OCI-LY3 (cell line): ENCODE measurements at regions not wholly inside any gene's neighbourhood (a gene's known extent, or its start where the extent isn't known, plus 50 kb on each side); places are given as distances from the start of the nearest gene placed in this dataset.
A peak's percentile ranks its signal among the peaks of the same experiment; 100 is the strongest.

ENCODE experiments used
- H2AFZ ChIP-seq: fragments of 200-600, 300-600 bp; shearing (Covaris generic); 2 replicates; pipeline ENCODE4 v1.6.0; 2014; ENCODE audit warnings: antibody characterized with exemption, low read depth, low read length
- H3K27ac ChIP-seq: fragments of 200-600, 300-600 bp; sonication (generic); 2 replicates; pipeline ENCODE4 v1.5.1; 2014; ENCODE audit warnings: mild to moderate bottlenecking, low read length, moderate library complexity, mixed read lengths
- H3K27me3 ChIP-seq: fragments of 200-600, 300-600 bp; sonication (generic); 2 replicates; pipeline ENCODE4 v1.6.1; 2014; ENCODE audit warnings: low read depth, low read length, mixed read lengths
- H3K36me3 ChIP-seq: fragments of 200-600, 300-600 bp; sonication (generic); replicated peaks from 2 replicates; pipeline ENCODE3; 2014; ENCODE audit warnings: low read depth, low read length, mixed read lengths
- H3K4me1 ChIP-seq: fragments of 300-600, 200-600 bp; sonication (generic); 2 replicates; pipeline ENCODE4 v1.6.1; 2014; ENCODE audit warnings: low read length, mixed read lengths
- H3K4me2 ChIP-seq: fragments of 200-600, 300-600 bp; sonication (generic); 2 replicates; pipeline ENCODE4 v1.6.1; 2014; ENCODE audit warnings: low read length, mixed read lengths
- H3K4me3 ChIP-seq: fragments of 300-600, 200-600 bp; sonication (generic); 2 replicates; pipeline ENCODE4 v1.5.1; 2014; ENCODE audit warnings: antibody characterized with exemption, mild to moderate bottlenecking, low read length, moderate library complexity
- H3K79me2 ChIP-seq: fragments of 300-600, 200-600 bp; shearing (Covaris generic); 2 replicates; pipeline ENCODE4 v1.6.1; 2014; ENCODE audit warnings: mild to moderate bottlenecking, low read length, mixed read lengths
- H3K9ac ChIP-seq: fragments of 300-600, 200-600 bp; shearing (Covaris generic); 2 replicates; pipeline ENCODE4 v1.6.0; 2014; ENCODE audit warnings: mild to moderate bottlenecking, low read length, moderate library complexity
- H3K9me3 ChIP-seq: fragments of 200-600, 300-600 bp; shearing (Covaris generic); 2 replicates; pipeline ENCODE4 v1.6.1; 2014; ENCODE audit warnings: low read length, mixed read lengths; ENCODE audit not compliant: insufficient read depth
- H4K20me1 ChIP-seq: fragments of 200-600, 300-600 bp; sonication (generic); 2 replicates; pipeline ENCODE4 v1.6.1; 2016; ENCODE audit warnings: low read length, mixed read lengths; ENCODE audit not compliant: insufficient read depth
- EZH2phosphoT487 ChIP-seq: fragments of 200-600 bp; shearing (Covaris generic); IDR thresholded peaks from 2 replicates; pipeline ENCODE4 v1.6.1; 2018; ENCODE audit warnings: antibody characterized with exemption, mixed run types, low read depth
- TF ChIP-seq, protein P1 (sequence below): fragments of 200-600, 300-600 bp; sonication (generic); IDR thresholded peaks from 2 replicates; pipeline ENCODE4 v1.5.1; 2014; ENCODE audit warnings: antibody characterized with exemption, low read length, low read depth

DNA sequence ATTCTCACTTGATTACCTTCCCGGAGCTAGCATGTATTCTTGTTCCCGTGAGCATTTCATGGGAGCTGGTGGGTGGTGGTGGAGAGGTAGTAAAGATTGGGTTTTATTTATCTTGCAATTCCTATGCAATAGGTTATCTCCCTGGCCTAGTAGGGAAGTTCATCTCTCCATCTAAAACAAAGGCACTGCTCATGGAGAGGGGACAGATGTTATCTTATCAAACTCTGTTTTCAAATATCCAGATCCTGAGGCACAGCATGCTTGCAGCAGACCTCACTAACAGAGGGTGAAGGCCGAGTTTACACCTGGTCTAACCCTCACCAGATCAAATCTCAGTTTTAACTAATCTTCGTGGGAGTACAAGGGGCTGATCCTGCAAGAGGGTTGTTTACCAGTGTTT, 98.9 kb downstream of the CYRIA start:
- H3K27ac ChIP-seq = no peak overlapping the region
- TF ChIP-seq EZH2phosphoT487 = no peak
- TF ChIP-seq, protein P1, sequence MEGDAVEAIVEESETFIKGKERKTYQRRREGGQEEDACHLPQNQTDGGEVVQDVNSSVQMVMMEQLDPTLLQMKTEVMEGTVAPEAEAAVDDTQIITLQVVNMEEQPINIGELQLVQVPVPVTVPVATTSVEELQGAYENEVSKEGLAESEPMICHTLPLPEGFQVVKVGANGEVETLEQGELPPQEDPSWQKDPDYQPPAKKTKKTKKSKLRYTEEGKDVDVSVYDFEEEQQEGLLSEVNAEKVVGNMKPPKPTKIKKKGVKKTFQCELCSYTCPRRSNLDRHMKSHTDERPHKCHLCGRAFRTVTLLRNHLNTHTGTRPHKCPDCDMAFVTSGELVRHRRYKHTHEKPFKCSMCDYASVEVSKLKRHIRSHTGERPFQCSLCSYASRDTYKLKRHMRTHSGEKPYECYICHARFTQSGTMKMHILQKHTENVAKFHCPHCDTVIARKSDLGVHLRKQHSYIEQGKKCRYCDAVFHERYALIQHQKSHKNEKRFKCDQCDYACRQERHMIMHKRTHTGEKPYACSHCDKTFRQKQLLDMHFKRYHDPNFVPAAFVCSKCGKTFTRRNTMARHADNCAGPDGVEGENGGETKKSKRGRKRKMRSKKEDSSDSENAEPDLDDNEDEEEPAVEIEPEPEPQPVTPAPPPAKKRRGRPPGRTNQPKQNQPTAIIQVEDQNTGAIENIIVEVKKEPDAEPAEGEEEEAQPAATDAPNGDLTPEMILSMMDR = no peak
- H3K4me2 ChIP-seq = no peak overlapping the region
- H3K4me1 ChIP-seq = peaks cover 7% of the 10 kb centered on the region
- no peaks in the 10 kb centered on the region for H3K79me2 ChIP-seq
- no peaks in the 10 kb centered on the region; the same call in 1 of the 2 replicates for H4K20me1 ChIP-seq
- H3K9me3 ChIP-seq = no peaks in the 10 kb centered on the region
- no peak overlapping the region for H2AFZ ChIP-seq
- H3K27me3 ChIP-seq = 0 out of 2 replicates have a peak, but pooled peaks cover 5% of the 10 kb centered on the region
- no peaks in the 10 kb centered on the region for H3K36me3 ChIP-seq
- H3K9ac ChIP-seq = no peak overlapping the region
- H3K4me3 ChIP-seq = no peak overlapping the region

DNA sequence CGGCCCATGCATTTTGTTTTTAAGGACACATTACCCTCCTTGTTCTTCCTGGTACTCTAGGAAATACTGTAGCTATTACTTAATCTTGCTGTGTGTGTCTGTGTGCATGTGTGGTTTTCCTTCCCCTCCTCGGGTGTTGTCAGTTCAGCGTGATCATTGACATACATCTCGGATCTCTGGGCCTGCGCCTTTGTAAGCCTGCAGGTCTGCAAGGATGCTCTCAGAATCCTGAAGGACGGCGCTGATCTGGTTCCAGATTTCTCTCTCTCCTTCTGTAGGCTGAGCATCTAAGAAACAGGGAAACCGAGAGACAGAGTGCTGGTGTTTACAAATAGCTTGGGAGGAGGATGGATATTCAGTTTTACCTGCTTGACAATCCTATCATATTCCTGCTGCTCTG, 100.2 kb downstream of the CYRIA start:
- peaks cover 9% of the 10 kb centered on the region for H3K36me3 ChIP-seq
- no peak overlapping the region for H3K4me3 ChIP-seq
- H3K27me3 ChIP-seq = peaks cover 5% of the 10 kb centered on the region; the same call in 1 of the 2 replicates
- peaks cover 15% of the 10 kb centered on the region for H3K4me1 ChIP-seq
- H3K79me2 ChIP-seq = no peaks in the 10 kb centered on the region
- H3K27ac ChIP-seq = no peak overlapping the region
- no peaks in the 10 kb centered on the region for H3K9me3 ChIP-seq
- TF ChIP-seq, protein P1 = no peak
- no peak for TF ChIP-seq EZH2phosphoT487
- no peak overlapping the region for H3K4me2 ChIP-seq
- no peak overlapping the region for H2AFZ ChIP-seq
- H3K9ac ChIP-seq = no peak overlapping the region
- peaks cover 8% of the 10 kb centered on the region; the same call in 1 of the 2 replicates for H4K20me1 ChIP-seq

DNA sequence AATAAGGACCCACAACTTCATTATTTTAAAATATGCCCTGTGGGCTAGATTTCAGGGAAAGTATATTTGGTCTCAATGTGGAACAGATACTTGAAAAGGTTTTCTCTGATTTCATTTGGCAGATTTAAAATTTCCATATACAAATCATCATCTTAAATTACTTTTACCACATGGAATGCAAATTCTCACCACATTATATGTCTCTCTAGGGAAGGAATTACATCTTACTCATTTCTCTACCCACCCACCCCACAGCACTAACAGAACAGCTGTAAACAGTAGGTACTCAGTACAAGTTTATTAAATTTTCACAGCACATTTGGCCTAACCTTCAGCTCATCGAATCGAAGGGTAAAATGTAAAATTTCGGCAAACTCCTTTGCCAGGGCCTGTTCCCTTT, 104.0 kb downstream of the CYRIA start:
- H2AFZ ChIP-seq = no peak overlapping the region
- peaks cover 14% of the 10 kb centered on the region; the same call in 1 of the 2 replicates for H4K20me1 ChIP-seq
- no peak overlapping the region for H3K9ac ChIP-seq
- H3K36me3 ChIP-seq = peaks cover 18% of the 10 kb centered on the region
- no peak overlapping the region for H3K27ac ChIP-seq
- H3K27me3 ChIP-seq = peaks cover 5% of the 10 kb centered on the region; the same call in 1 of the 2 replicates
- TF ChIP-seq EZH2phosphoT487 = no peak
- TF ChIP-seq, protein P1 = no peak
- no peaks in the 10 kb centered on the region for H3K79me2 ChIP-seq
- no peaks in the 10 kb centered on the region for H3K9me3 ChIP-seq
- no peak overlapping the region for H3K4me3 ChIP-seq
- peak overlapping the region; percentile 16; the same call in 1 of the 2 replicates for H3K4me2 ChIP-seq
- peaks cover 15% of the 10 kb centered on the region for H3K4me1 ChIP-seq

DNA sequence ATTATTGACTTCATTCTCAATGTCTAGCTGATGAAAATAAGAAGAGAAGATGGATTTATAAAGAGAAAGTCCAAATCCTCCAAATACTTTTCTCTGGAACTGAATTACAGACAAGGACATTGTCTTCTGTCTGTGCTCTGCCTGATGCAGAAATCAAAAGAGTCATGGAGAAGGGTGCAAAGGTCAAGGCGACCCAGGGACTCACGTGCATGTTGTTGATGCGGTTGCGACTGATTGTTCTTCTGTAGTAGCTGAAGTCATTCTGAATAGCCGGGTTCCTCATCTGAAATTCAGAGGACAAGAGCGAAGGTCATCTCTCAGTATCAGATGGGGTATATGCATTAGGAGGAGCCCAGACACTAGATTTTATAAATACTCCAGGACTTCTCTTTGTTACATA, 104.4 kb downstream of the CYRIA start:
- peaks cover 5% of the 10 kb centered on the region; the same call in 1 of the 2 replicates for H3K27me3 ChIP-seq
- H2AFZ ChIP-seq = no peak overlapping the region
- no peaks in the 10 kb centered on the region for H3K9me3 ChIP-seq
- no peak overlapping the region for H3K27ac ChIP-seq
- no peak overlapping the region for H3K4me3 ChIP-seq
- TF ChIP-seq EZH2phosphoT487 = no peak
- H3K36me3 ChIP-seq = peaks cover 18% of the 10 kb centered on the region
- H3K79me2 ChIP-seq = no peaks in the 10 kb centered on the region
- H3K4me1 ChIP-seq = peaks cover 15% of the 10 kb centered on the region
- H3K9ac ChIP-seq = no peak overlapping the region
- H3K4me2 ChIP-seq = no peak overlapping the region; the same call in 1 of the 2 replicates
- peaks cover 14% of the 10 kb centered on the region; the same call in 1 of the 2 replicates for H4K20me1 ChIP-seq
